Osteocyte (in vitro differentiated cells): ENCODE measurements at regions not wholly inside any gene's neighbourhood (a gene's known extent, or its start where the extent isn't known, plus 50 kb on each side); places are given as distances from the start of the nearest gene placed in this dataset.
"Not testable (repeated sequence)": the region's sequence is repeated elsewhere in the genome, so short reads cannot be mapped to it uniquely, and the experiment has no call there.

Experiments
- DNase-seq: peaks from one replicate; pipeline ENCODE4 v3.0.0; 2021; ENCODE audit warnings: mixed read lengths; ENCODE audit not compliant: unreplicated experiment; ENCODE audit errors: extremely low spot score
- H3K27ac Mint-ChIP-seq: one replicate; pipeline ENCODE4 v1.8.0; 2021; ENCODE audit warnings: mild to moderate bottlenecking, mixed read lengths; ENCODE audit not compliant: unreplicated experiment
- H3K27me3 Mint-ChIP-seq: one replicate; pipeline ENCODE4 v1.8.0; 2021; ENCODE audit warnings: mixed read lengths; ENCODE audit not compliant: unreplicated experiment
- H3K36me3 Mint-ChIP-seq: one replicate; pipeline ENCODE4 v1.8.0; 2021; ENCODE audit warnings: mixed read lengths; ENCODE audit not compliant: unreplicated experiment
- H3K4me1 Mint-ChIP-seq: one replicate; pipeline ENCODE4 v1.8.0; 2021; ENCODE audit warnings: mixed read lengths; ENCODE audit not compliant: unreplicated experiment
- H3K4me3 Mint-ChIP-seq: one replicate; pipeline ENCODE4 v1.8.0; 2021; ENCODE audit warnings: mild to moderate bottlenecking, moderate library complexity, mixed read lengths; ENCODE audit not compliant: unreplicated experiment
- H3K9me3 Mint-ChIP-seq: one replicate; pipeline ENCODE4 v1.8.0; 2021; ENCODE audit warnings: mixed read lengths; ENCODE audit not compliant: unreplicated experiment
- TF ChIP-seq, protein P1 (sequence below): fragments of 200-600 bp; sonication (generic); IDR thresholded peaks from 2 replicates; pipeline ENCODE4 v1.5.0; 2021; ENCODE audit warnings: antibody characterized with exemption, mild to moderate bottlenecking, moderate library complexity

DNA sequence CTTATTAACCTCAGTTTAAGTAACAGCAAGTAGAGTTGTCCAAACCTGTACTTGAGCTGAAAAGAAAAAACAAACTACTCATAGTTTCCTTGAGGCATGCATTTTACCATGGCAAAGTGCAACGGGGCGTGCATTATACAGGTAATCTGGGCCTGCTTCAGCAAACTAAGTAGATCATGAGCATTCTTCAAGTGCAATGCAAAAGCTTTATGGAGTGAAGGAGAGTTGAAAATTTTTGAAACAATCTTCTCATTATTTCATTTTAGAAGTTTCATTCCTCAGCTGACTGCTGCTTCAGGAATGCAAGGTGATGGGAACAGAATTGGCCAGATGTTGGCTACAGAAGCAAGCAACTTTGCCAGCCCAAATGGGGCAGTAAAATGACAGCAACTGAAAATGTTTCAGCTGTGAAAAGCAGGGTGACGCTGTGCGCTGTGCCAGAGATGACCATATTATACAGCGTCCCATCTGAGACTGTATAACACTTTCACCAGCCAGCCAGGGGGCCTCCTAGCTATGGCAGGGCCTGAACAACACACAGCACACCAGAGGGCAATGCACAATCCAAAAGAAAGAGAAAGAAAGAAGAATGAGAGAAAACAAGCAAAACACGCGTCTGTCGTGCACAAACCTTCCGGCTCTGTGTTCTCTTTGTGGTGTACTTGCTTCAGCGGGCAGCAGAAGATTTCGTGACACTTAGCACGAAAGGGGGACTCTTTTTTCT lies 145.5 kb upstream of the FGF13 start:
- peaks cover 41% of the 10 kb centered on the region for H3K9me3 Mint-ChIP-seq
- TF ChIP-seq, protein P1, sequence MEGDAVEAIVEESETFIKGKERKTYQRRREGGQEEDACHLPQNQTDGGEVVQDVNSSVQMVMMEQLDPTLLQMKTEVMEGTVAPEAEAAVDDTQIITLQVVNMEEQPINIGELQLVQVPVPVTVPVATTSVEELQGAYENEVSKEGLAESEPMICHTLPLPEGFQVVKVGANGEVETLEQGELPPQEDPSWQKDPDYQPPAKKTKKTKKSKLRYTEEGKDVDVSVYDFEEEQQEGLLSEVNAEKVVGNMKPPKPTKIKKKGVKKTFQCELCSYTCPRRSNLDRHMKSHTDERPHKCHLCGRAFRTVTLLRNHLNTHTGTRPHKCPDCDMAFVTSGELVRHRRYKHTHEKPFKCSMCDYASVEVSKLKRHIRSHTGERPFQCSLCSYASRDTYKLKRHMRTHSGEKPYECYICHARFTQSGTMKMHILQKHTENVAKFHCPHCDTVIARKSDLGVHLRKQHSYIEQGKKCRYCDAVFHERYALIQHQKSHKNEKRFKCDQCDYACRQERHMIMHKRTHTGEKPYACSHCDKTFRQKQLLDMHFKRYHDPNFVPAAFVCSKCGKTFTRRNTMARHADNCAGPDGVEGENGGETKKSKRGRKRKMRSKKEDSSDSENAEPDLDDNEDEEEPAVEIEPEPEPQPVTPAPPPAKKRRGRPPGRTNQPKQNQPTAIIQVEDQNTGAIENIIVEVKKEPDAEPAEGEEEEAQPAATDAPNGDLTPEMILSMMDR = no peak
- H3K4me3 Mint-ChIP-seq = no peak overlapping the region
- no peaks in the 10 kb centered on the region for H3K36me3 Mint-ChIP-seq
- H3K27me3 Mint-ChIP-seq = no peaks in the 10 kb centered on the region
- no peak for DNase-seq
- no peak overlapping the region for H3K27ac Mint-ChIP-seq
- H3K4me1 Mint-ChIP-seq = no peaks in the 10 kb centered on the region

DNA sequence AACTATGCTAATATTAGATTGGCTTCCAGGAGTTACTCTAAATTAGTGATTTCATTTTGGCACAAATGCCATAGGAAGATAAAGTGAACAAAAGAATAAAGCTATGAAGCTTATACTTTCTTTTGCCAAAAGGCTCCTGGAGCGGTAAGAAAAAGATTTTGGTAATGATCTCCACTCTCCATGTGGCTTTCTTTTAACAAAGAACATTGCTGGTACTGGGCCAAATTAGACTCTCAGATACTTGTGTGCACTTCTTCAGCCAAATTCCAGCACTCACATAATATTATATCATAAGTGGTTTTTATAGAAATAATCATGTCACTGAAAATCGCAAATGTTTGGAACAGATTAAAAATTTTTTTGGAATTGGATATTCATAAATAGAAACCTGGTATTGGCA lies 142.4 kb upstream of the FGF13 start:
- Mint-ChIP-seq H3K27me3 (no peaks in the 10 kb centered on the region), H3K4me1 (no peaks in the 10 kb centered on the region), H3K4me3 (no peak overlapping the region), H3K27ac (no peak overlapping the region), H3K36me3 (no peaks in the 10 kb centered on the region), H3K9me3 (peaks cover 25% of the 10 kb centered on the region)
- no peak for DNase-seq
- TF ChIP-seq, protein P1 = no peak

DNA sequence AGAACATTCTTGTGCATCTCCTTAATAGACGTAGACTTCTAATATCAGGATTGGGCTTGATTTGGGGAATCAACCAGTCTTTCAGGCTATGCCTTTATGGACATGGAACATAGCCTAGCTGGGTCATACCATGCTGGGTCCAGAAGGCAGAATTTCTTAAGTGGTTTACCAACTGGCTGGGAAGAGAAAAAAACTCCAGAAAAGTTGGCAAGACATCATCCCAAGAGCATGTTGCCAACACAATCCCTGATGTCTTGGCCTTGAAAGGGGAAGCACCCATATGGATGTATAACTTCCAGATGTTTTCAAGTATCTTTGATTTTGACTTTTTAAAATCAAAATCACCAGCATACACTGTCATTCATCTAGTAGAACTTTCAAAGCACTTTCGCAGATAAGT lies 138.0 kb upstream of the FGF13 start:
- Mint-ChIP-seq H3K4me3 (no peak overlapping the region), H3K4me1 (no peaks in the 10 kb centered on the region), H3K27me3 (no peaks in the 10 kb centered on the region), H3K9me3 (peaks cover 8% of the 10 kb centered on the region), H3K36me3 (no peaks in the 10 kb centered on the region), H3K27ac (no peak overlapping the region)
- no peak for DNase-seq
- TF ChIP-seq, protein P1 = no peak

DNA sequence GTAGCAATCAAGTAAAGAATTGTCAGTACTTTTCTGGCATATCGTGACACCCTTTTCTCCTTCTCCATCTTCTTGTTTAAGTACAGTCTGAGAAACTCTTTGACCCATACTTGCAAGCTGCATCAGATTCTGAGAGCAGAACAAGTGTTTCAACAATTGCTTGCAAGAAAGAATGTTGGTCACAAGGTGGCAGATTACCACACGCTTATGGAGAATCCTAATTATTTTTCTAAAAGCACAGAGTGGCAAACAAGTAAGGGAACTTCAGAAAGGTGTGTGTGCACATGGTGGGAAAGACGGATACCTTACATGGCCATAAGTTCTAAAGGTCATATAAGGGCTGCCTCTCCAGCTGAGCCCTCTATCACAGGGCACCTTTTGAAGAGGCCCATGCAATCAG lies 136.4 kb upstream of the FGF13 start:
- H3K4me3 Mint-ChIP-seq = no peak overlapping the region
- no peak overlapping the region for H3K27ac Mint-ChIP-seq
- H3K36me3 Mint-ChIP-seq = no peaks in the 10 kb centered on the region
- H3K4me1 Mint-ChIP-seq = no peaks in the 10 kb centered on the region
- no peak for DNase-seq
- TF ChIP-seq, protein P1 = no peak
- no peaks in the 10 kb centered on the region for H3K27me3 Mint-ChIP-seq
- H3K9me3 Mint-ChIP-seq = peaks cover 13% of the 10 kb centered on the region

DNA sequence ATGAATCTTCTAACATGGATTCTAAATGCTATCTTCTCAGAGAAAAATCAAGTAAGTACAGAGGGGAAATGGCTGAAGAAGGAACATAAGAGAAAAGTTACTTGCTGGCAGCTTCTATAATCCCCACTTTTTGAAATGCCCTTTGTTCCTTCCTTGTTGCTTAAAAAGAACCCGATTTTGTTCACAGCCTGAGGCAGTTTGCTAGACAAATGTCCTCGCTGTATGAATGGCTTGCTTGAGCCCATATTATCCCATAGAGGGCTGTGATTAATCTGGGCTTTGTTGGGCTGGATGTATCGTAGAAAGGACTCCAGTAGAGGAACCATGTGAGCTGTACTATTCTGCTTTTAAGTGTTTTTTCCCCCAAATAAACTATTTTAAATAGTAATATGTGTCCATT lies 134.3 kb upstream of the FGF13 start:
- H3K27me3 Mint-ChIP-seq = no peaks in the 10 kb centered on the region

DNA sequence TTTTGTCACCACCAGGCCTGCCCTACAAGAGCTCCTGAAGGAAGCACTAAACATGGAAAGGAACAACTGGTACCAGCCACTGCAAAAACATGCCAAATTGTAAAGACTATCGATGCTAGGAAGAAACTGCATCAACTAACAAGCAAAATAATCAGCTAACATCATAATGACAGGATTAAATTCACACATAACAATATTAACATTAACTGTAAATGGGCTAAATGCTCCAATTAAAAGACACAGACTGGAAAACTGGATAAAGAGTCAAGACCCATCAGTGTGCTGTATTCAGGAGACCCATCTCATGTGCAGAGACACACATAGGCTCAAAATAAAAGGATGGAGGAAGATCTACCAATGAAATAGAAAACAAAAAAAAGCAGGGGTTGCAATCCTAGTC lies 95.9 kb upstream of the FGF13 start:
- H3K27me3 Mint-ChIP-seq, H3K27ac Mint-ChIP-seq, H3K36me3 Mint-ChIP-seq, H3K4me3 Mint-ChIP-seq, DNase-seq, H3K4me1 Mint-ChIP-seq: not testable (repeated sequence)
- peaks cover 54% of the 10 kb centered on the region for H3K9me3 Mint-ChIP-seq

More for the DNA sequence above, 134.3 kb upstream of the FGF13 start:
- Mint-ChIP-seq H3K4me3 (no peak overlapping the region), H3K9me3 (peaks cover 13% of the 10 kb centered on the region), H3K36me3 (no peaks in the 10 kb centered on the region), H3K4me1 (no peaks in the 10 kb centered on the region), H3K27ac (no peak overlapping the region)
- no peak for DNase-seq
- TF ChIP-seq, protein P1 = no peak
